Endothelial cell of umbilical vein (primary cell): ENCODE measurements at regions not wholly inside any gene's neighbourhood (a gene's known extent, or its start where the extent isn't known, plus 50 kb on each side); places are given as distances from the start of the nearest gene placed in this dataset.

ENCODE experiments used
- BruUV-seq: library from RNA; stranded (reverse); fragments of 400-500 nt; replicated peaks from 2 replicates; lab custom pipeline; 2021; lab: Mats Ljungman, UMichigan
- CTCF ChIA-PET: fragments of 300-600, 350-600 bp; sonication (Branson Sonifier 250); formaldehyde crosslinking; loops from one replicate; lab custom pipeline; 2021; ENCODE audit warnings: antibody characterized with exemption, inconsistent platforms; lab: Charles Lee
- POLR2A ChIA-PET: fragments of 300-600, 350-600 bp; sonication (Branson Sonifier 250); formaldehyde crosslinking; loops from one replicate; lab custom pipeline; 2021; ENCODE audit warnings: antibody characterized with exemption, inconsistent platforms; lab: Charles Lee
- DNase-seq: peaks from one replicate; pipeline ENCODE4 v3.0.0-alpha.2; 2011; ENCODE audit warnings: low read depth, low spot score
- FAIRE-seq: peaks from 2 replicates; lab custom pipeline; 2011; peaks lifted over from hg19 to GRCh38; lab: Jason Lieb, UNC
- H2AFZ ChIP-seq: 2 replicates; pipeline ENCODE4 v1.6.0; 2012; ENCODE audit warnings: low read depth, low read length, control low read depth, inconsistent platforms
- H3K27ac ChIP-seq: 2 replicates; pipeline ENCODE4 v1.5.1; 2011; ENCODE audit warnings: low read depth, mild to moderate bottlenecking, control low read depth, low read length, moderate library complexity; ENCODE audit not compliant: insufficient read depth
- H3K27me3 ChIP-seq, 2 experiments: 2 replicates each; pipeline versions ENCODE4 v1.6.0 to v1.6.1; 2011; ENCODE audit warnings: low read length in 2 of 2, mixed read lengths in 1 of 2; ENCODE audit not compliant: control insufficient read depth in 2 of 2, insufficient read depth in 2 of 2
- H3K36me3 ChIP-seq, 2 experiments: 2 replicates in 1 of 2; 3 replicates in 1 of 2; pipeline ENCODE4 v1.5.1; 2011; ENCODE audit warnings: low read length in 2 of 2, mild to moderate bottlenecking in 1 of 2, moderate library complexity in 1 of 2; ENCODE audit not compliant: control insufficient read depth in 2 of 2, insufficient read depth in 2 of 2; ENCODE audit errors: extremely low read depth in 1 of 2
- H3K4me1 ChIP-seq: 3 replicates; pipeline ENCODE4 v1.5.1; 2011; ENCODE audit warnings: mild to moderate bottlenecking, low read length; ENCODE audit not compliant: control insufficient read depth, insufficient read depth; ENCODE audit errors: extremely low read depth
- H3K4me2 ChIP-seq: 2 replicates; pipeline ENCODE4 v1.6.1; 2011; ENCODE audit warnings: low read length, control low read depth, mixed read lengths; ENCODE audit not compliant: insufficient read depth
- H3K4me3 ChIP-seq, 3 experiments: fragments of 200-600 bp in 1 of 3; sonication (generic), shearing (Covaris generic) in 1 of 3; replicated peaks in 1 of 3; 2 replicates each; pipeline ENCODE4 v1.5.1; 2011 to 2016; ENCODE audit warnings: control low read depth in 3 of 3, low read length in 3 of 3, mild to moderate bottlenecking in 2 of 3, inconsistent platforms in 1 of 3, low read depth in 1 of 3, moderate library complexity in 1 of 3; ENCODE audit not compliant: insufficient read depth in 1 of 3
- H3K79me2 ChIP-seq: 2 replicates; pipeline ENCODE4 v1.6.0; 2012; ENCODE audit warnings: low read length, inconsistent platforms; ENCODE audit not compliant: control insufficient read depth, insufficient read depth
- H3K9ac ChIP-seq: replicated peaks from 2 replicates; pipeline ENCODE3; 2011; ENCODE audit warnings: low read length, control low read depth; ENCODE audit not compliant: insufficient read depth; ENCODE audit errors: extremely low read depth
- H3K9me1 ChIP-seq: replicated peaks from 3 replicates; pipeline ENCODE4 v1.6.0; 2011; ENCODE audit warnings: mild to moderate bottlenecking, low read length; ENCODE audit not compliant: control insufficient read depth, insufficient read depth; ENCODE audit errors: extremely low read depth
- H3K9me3 ChIP-seq: replicated peaks from 2 replicates; pipeline ENCODE4 v1.5.1; 2012; ENCODE audit warnings: low read length, inconsistent platforms; ENCODE audit not compliant: control insufficient read depth, insufficient read depth
- H4K20me1 ChIP-seq: replicated peaks from 2 replicates; pipeline ENCODE3; 2011; ENCODE audit warnings: mild to moderate bottlenecking, low read length; ENCODE audit not compliant: control insufficient read depth, insufficient read depth; ENCODE audit errors: extremely low read depth
- CTCF ChIP-seq, 2 donors: IDR thresholded peaks; 1 replicate in 1 of 2; 2 replicates in 1 of 2; pipeline ENCODE4 v1.5.1; 2011; ENCODE audit warnings: low read length in 2 of 2, mild to moderate bottlenecking in 2 of 2, moderate library complexity in 2 of 2, control low read depth in 1 of 2, inconsistent platforms in 1 of 2, low read depth in 1 of 2; ENCODE audit not compliant: insufficient read depth in 1 of 2; ENCODE audit errors: extremely low read depth in 1 of 2
- EZH2 ChIP-seq: IDR thresholded peaks from 2 replicates; pipeline ENCODE4 v1.6.1; 2012; ENCODE audit warnings: borderline replicate concordance, low read depth, mild to moderate bottlenecking, moderate library complexity, low read length, inconsistent platforms; ENCODE audit not compliant: severe bottlenecking
- FOS ChIP-seq: IDR thresholded peaks from 2 replicates; pipeline ENCODE4 v1.6.1; 2011; ENCODE audit warnings: mild to moderate bottlenecking, low read length, moderate library complexity, borderline replicate concordance; ENCODE audit not compliant: insufficient read depth
- GATA2 ChIP-seq: IDR thresholded peaks from 2 replicates; pipeline ENCODE4 v1.7.0; 2011; ENCODE audit warnings: low read depth, mild to moderate bottlenecking, moderate library complexity, mixed read lengths, low read length; ENCODE audit not compliant: insufficient read length, insufficient read depth
- JUN ChIP-seq: IDR thresholded peaks from 2 replicates; pipeline ENCODE4 v1.6.1; 2011; ENCODE audit warnings: borderline replicate concordance, low read depth; ENCODE audit not compliant: insufficient read length, insufficient read depth
- MAX ChIP-seq: IDR thresholded peaks from 2 replicates; pipeline ENCODE4 v1.6.1; 2011; ENCODE audit not compliant: insufficient read depth, insufficient read length
- MYC ChIP-seq: IDR thresholded peaks from one replicate; pipeline ENCODE4 v1.6.1; 2011; ENCODE audit warnings: mild to moderate bottlenecking, low read depth, low read length
- POLR2A ChIP-seq: IDR thresholded peaks from 2 replicates; pipeline ENCODE4 v1.6.1; 2012; ENCODE audit warnings: low read depth, mild to moderate bottlenecking, control low read depth, low read length
- POLR2AphosphoS5 ChIP-seq: IDR thresholded peaks from 2 replicates; pipeline ENCODE4 v1.6.1; 2012; ENCODE audit warnings: low read depth, mild to moderate bottlenecking, control low read depth, low read length, moderate library complexity; ENCODE audit not compliant: insufficient read depth
- dilution Hi-C: fragments of 300-500 bp; cut with MboI; formaldehyde crosslinking; loops from one replicate; pipeline ENCODE4 v1.15.0; 2019; ENCODE audit warnings: low sequenced_read_pairs; ENCODE audit not compliant: extremely low pct_ligation_motif_present
- intact Hi-C: fragments of 100-400 bp; cut with micrococcal nuclease; formaldehyde crosslinking; loops from one replicate; pipeline ENCODE4 v1.10.0; 2022

GRCh38 chr10:57983281-57983791, 284.4 kb downstream of the IPMK start:
- no TSS peak for BruUV-seq
- TF ChIP-seq EZH2: no peak
- TF ChIP-seq POLR2A: no peak
- TF ChIP-seq MYC: no peak
- no peak for TF ChIP-seq MAX
- H2AFZ ChIP-seq: no peak overlapping the region
- H3K9me3 ChIP-seq: no peaks in the 10 kb centered on the region
- no peaks in the 10 kb centered on the region for H3K4me1 ChIP-seq
- intact Hi-C loops (no loop called here), dilution Hi-C loops (no loop called here)
- H3K4me3 ChIP-seq: no peak overlapping the region
- ChIA-PET POLR2A (no interaction called here), CTCF (interaction anchor here (1.2 kb wide), 1 partner anchor 9 kb away, joined by 3 read pairs; no protein-coding TSS in a partner anchor)
- no peaks in the 10 kb centered on the region for H3K79me2 ChIP-seq
- H3K27ac ChIP-seq: no peak overlapping the region
- FAIRE-seq (no peak), DNase-seq (no peak)
- H3K9ac ChIP-seq: no peak overlapping the region
- no peak overlapping the region for H3K4me2 ChIP-seq
- no peaks in the 10 kb centered on the region for H3K36me3 ChIP-seq
- no peaks in the 10 kb centered on the region for H4K20me1 ChIP-seq
- H3K27me3 ChIP-seq: no peaks in the 10 kb centered on the region
- no peaks in the 10 kb centered on the region for H3K9me1 ChIP-seq

GRCh38 chr10:57982091-57982490, 285.6 kb downstream of the IPMK start:
- DNase-seq: no peak
- Histone ChIP-seq H3K4me2 (no peak overlapping the region), H3K9me3 (no peaks in the 10 kb centered on the region), H3K36me3 (no peaks in the 10 kb centered on the region), H4K20me1 (no peaks in the 10 kb centered on the region), H2AFZ (no peak overlapping the region), H3K4me1 (no peaks in the 10 kb centered on the region), H3K9ac (no peak overlapping the region), H3K27ac (no peak overlapping the region), H3K9me1 (no peaks in the 10 kb centered on the region), H3K27me3 (no peaks in the 10 kb centered on the region), H3K79me2 (no peaks in the 10 kb centered on the region), H3K4me3 (no peak overlapping the region)
- dilution Hi-C loops: no loop called here
- ChIA-PET CTCF (no interaction called here), POLR2A (no interaction called here)
- no TSS peak for BruUV-seq
- no peak for TF ChIP-seq FOS
- no peak for TF ChIP-seq GATA2
- TF ChIP-seq JUN: no peak
- TF ChIP-seq EZH2: no peak
- TF ChIP-seq POLR2A: no peak
- no peak for TF ChIP-seq MAX
- TF ChIP-seq CTCF (IDR thresholded peaks at IDR 0.05; ENCODE audit: extremely low read depth in 1 of 2, insufficient read depth in 1 of 2, low read depth in 1 of 2, low read length in 2 of 2): no peak
- TF ChIP-seq POLR2AphosphoS5: no peak
- TF ChIP-seq MYC: no peak
- intact Hi-C loops: no loop called here
- no peak for FAIRE-seq
